ENCODE measurements at regions not wholly inside any gene's neighbourhood (a gene's known extent, or its start where the extent isn't known, plus 50 kb on each side); places are given as distances from the start of the nearest gene placed in this dataset.
"Not testable (repeated sequence)": the region's sequence is repeated elsewhere in the genome, so short reads cannot be mapped to it uniquely, and the experiment has no call there.

DNA sequence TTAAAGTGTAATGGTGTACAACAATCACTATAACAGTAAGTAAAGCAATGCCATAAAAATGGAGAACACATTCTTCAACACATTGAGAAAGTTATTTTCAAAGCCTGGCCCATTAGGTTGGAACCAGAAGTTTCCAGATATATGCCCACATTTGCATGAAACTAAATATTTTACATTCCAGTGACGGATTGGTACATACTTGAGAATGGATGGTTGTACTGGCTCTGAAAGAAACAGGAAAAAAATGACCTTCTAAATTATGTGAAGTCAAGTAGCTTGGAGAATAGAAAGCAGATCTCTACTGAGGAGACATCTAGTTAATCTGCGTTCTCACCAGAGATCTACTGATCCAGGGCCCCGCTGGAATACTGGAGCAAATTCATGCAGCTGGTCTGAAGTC is 1037.0 kb downstream of the NR2F1-AS1 start:
- no peak for DNase-seq

DNA sequence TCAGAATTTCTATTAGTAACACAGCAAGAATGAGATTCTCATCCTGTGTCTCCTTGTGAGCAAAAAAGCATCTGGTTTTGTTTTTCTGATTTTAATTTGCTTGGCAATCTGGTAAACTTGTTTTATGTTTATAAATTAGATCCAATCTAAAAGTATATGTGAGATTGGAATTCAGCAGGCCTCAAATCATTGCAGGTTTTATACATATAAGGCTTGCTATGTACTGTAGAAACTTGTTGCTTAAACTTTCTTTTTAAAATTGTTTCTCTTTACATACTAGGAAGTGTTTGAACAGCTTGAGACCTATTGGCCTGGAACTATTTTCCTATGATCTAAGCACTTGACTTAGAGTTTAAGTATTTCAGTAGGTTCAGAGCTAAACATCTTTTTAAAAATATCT is 1037.8 kb downstream of the NR2F1-AS1 start:
- no peak for DNase-seq

GRCh38 chr5:92542017-92542416 is 1039.0 kb downstream of the NR2F1-AS1 start:
- DNase-seq = not testable (repeated sequence)

DNA sequence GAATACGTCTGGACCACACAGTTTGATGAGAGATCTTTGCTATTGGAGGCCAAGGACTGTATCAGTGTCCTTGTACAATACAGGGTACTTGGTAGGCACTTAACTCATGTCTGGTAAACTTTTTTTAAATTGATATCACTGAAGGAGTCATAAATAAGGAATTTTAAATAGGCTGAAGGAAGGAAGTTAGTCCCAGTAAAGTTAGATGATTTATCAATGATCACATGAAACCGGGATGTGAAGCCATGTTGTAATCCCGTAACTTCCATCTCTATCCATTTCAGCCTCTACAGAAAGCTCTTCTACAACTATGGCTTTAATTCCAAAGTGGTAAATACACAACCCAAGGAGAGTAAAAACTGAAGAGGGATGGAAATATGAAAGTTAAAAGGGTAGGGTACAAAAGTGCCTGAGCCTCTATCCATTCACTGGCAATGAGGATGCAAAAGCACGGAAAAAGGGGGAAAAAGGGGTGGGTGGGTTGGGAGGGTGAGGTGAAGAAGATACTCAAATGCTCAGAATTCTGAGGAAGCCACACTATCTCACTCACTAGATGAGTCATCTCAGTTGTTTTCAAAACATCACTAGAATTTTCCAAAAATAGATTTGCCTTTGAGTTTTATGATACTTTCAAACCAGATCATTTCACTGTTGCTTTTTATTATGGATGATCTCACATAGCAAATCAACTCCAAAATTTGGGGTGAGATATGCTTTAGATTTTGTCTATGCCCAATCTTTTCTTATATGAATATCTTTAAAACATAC is 1053.5 kb downstream of the NR2F1-AS1 start:
- no peak for DNase-seq

DNA sequence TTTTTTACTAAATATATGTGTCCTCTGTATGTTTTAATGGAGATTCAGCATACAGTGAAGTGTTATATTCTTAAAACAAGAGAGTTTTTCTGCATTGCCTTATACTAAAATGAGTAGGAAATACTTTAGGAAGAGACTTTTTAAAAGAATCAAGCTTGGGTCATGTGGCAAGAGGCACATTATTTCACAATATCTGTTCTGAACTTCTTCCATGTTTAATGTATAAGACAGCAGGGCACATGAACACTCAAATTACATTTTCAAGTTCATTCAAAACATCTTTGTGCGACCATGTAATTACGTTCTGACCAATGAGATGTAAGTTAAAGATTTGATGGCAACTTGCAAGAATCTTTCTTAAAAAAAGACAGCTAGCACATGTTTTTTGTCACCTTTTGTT is 1055.9 kb downstream of the NR2F1-AS1 start:
- DNase-seq = no peak

- no peak for DNase-seq
Measured at GRCh38 chr5:92519811-92520632, 1061.0 kb downstream of the NR2F1-AS1 start.

GRCh38 chr5:92518318-92518904 is 1062.6 kb downstream of the NR2F1-AS1 start:
- DNase-seq = peak in 1 of 2 donors; percentile 0

GRCh38 chr5:92514896-92515295 is 1066.1 kb downstream of the NR2F1-AS1 start:
- no peak for DNase-seq

DNA sequence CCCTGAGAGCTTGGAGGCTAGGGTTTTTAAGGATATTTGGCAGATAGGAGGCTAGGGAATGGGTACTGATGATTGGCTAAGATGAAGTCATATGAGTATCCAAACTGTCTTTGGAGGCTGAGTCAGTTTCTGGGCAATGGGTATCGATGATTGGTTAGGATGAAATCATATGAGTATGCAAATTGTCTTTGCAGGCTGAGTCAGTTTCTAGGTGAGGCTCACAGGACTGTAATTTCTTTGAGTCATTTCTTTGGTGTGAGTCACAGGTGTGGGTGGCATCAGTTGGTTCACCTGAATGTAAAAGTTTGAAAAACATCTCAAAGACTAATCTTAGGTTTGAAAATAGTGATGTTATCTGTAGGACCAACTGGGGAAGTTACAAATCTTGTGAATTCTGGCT is 1068.0 kb downstream of the NR2F1-AS1 start:
- DNase-seq = no peak

GRCh38 chr5:92508271-92508670 is 1072.7 kb downstream of the NR2F1-AS1 start:
- no peak for DNase-seq

- no peak for DNase-seq
Measured at GRCh38 chr5:92505925-92506324, 1075.1 kb downstream of the NR2F1-AS1 start.

- no peak for DNase-seq
Measured at GRCh38 chr5:92505145-92505544, 1075.9 kb downstream of the NR2F1-AS1 start.

DNA sequence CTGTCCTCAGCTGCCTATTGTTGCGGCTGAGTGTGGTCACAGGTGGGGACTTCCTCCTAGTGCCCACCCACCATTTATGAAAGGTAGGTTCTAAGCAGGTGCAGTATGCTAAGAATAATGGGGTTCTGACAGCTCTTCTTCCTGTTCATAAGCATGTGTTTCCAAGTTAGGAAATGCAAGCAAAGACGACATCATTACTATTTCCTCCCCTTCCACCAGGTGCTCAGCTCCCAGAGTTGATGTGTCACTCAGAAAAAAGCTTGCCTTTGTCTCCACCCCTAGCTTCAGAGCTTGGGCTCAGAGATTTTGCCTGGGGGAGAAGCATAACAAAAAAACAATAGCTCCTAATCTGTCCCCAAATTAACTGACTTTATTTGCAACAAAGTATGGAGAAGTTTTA is 1076.7 kb downstream of the NR2F1-AS1 start:
- DNase-seq = no peak

DNA sequence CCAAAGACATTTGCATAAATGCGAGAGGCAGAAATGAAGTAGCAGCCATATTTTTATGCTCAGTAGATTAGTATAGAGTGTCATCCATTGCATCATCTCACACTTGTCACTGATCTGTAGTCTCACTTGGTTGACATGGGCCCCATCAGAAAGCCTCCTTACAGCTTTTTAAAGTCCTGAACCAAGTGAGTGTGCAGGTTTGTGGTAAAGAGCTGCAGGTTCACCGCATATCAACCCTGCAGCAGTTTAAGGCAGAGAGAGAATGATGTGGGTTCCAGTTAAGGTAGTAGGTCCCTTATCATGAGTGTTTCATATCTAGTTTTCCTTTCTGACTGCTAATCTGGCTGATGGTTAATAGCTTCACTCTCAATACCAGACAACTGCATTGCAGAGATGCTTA is 1080.3 kb downstream of the NR2F1-AS1 start:
- no peak for DNase-seq

DNA sequence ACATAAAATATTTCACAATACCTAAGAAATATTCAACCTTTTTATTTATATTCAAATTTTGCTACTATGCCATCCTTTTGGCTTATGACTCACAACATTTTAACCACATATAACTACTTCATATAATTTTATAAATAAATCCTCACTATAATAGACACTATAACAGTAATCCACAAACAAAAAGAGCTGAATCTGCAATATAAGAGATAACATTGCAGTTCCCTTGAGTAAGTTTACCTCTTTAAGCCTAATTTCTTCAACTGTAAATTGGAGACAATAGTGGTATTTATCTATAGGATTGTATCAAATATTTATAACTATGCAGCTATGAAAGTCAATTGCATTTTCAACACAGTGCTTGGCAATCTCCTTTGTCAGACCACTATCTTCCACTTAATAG is 1084.5 kb downstream of the NR2F1-AS1 start:
- DNase-seq = no peak

GRCh38 chr5:92494508-92494907 is 1086.5 kb downstream of the NR2F1-AS1 start:
- DNase-seq = no peak

DNA sequence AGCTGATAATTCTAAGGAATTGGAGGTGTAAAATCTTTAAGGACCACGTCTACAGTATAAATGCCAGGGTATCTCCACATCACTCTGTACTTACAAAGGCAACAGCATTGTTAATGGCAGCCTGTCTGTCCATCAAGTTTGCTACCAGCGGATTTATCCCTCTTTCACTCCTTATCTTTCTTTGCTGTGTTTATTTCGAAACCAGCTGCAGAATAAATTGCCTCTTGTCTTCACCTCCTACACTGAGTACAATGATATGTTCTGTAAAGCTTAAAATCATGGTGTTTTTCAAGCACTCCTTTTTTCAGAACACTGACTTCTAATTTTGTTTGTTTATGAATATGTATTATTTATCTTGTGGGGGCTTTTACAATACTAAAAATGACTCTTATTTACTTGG is 1088.1 kb downstream of the NR2F1-AS1 start:
- no peak for DNase-seq

DNA sequence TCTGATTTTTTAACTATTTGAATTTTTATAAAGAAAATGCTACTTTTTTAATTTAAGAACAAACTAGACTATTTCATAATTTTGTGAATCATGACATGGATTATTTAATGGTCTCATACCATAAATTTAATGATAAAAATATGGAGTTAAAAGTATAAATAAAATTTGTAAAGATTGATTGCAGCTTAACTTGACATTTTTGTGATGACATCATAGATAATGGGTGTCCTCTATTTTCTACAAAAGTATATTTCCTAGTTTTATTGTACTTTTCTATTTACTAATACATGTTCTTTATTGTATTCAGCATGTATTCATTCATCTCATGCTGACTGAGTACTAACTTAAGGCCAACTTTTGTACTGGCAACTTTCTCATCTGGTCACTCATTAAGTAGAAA is 1096.5 kb downstream of the NR2F1-AS1 start:
- DNase-seq = no peak

GRCh38 chr5:92472981-92473566 is 1090.0 kb upstream of the ARRDC3 start:
- no peak for DNase-seq

GRCh38 chr5:92471861-92472260 is 1088.7 kb upstream of the ARRDC3 start:
- DNase-seq = no peak

DNA sequence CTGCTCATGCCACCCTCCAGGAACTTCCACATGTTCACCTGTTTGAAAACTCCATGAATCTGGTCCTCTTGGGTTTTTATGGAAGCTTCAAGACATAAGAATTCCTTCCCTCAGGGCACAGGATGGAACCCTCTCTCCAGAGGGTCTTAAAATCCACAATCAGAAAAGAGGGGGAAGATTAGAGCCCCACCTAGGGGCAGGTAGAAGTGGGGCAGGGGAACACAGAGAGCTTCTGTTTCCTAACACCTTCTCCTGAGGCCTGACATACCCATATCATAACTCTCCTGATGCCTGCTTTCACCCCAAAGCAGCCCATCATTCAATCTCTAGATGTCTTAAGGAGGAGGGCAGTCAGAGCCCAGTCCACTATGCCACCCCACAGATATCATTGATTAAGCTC is 1087.7 kb upstream of the ARRDC3 start:
- no peak for DNase-seq

GRCh38 chr5:92468295-92468694 is 1085.2 kb upstream of the ARRDC3 start:
- DNase-seq = no peak

DNA sequence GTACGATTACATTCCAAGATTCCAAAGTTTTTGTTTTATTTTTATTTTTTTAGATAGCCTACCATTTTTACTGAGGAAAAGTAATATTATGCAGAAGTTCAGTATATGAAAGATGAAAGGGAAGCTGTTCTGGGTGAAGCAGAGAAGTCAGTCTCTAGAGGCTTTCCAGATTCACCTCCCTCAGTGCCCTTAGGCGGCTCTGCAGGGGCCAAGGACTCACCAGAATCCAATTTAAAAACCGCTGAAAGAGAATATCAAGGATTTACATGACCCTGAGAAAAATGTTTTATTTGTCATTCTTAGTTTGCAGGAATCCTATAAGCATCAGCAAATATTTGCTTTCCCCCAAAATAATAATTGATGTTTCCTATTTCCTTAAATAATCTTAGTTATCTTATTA is 1084.6 kb upstream of the ARRDC3 start:
- no peak for DNase-seq

All from hippocampal formation (tissue), 2 donors.